GM19468 (cell line): ENCODE measurements at regions not wholly inside any gene's neighbourhood (a gene's known extent, or its start where the extent isn't known, plus 50 kb on each side); places are given as distances from the start of the nearest gene placed in this dataset.

Source experiments
- ATAC-seq: cut with Tn5 transposase; IDR thresholded peaks from one replicate; pipeline ENCODE4 v1.9.1; 2021; ENCODE audit warnings: mild to moderate bottlenecking, moderate library complexity, moderate number of reproducible peaks; ENCODE audit not compliant: unreplicated experiment; ENCODE audit errors: extremely low read depth

DNA sequence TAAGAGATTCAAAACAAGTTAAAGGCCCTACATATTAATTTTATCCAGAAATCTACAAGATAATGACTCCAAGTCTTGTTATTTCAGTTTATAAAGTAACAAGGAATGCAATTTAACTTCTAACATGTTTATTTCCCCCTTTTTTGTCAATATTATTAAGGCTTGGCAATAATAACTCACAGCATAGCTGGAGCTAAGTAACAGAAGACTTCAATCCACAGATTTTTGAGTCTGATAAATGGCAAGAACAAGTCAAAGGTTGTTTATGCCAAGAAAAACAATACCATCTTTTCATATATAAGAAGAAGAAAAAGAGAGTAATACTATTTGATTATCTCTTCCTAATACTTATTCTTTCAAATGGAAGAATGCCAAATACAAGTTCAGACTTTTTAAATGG, 631.0 kb upstream of the CCDC54 start:
- ATAC-seq: no peak

DNA sequence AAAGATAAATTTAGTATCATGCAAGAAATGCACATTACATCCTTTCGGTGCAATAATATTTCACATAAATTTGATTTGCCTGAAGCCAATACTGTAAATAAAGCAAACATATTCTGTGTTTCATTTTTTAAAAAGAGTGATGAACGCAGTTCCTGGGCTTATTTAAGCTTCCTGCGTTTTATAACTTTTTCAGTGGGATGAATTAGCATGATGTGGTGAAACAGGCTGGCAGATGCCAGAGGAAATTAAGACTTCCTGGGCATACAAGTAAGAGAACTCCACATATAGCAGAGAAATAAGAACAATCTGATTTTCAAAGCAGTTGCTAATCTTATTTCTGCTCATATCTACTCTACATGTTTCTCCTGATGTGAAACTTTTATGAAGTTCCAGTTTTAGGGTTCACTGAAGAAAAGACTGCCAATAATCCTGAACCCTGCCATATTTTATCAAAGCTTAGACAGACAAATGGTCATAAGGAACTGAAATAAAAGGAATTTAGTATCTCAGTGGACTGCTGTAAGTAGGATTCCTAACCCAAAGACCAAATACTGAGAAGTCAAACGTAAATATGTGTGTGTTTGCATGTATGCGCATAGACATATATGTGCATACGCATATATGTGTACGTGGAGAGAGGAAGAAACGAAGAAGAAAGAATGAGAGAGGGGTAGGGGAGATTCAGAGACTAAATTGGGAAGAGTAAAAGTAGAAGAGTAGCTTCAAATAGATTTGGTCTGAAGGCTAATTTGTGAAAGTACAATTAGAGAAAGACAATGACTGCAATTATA, 628.6 kb upstream of the CCDC54 start:
- no peak for ATAC-seq

DNA sequence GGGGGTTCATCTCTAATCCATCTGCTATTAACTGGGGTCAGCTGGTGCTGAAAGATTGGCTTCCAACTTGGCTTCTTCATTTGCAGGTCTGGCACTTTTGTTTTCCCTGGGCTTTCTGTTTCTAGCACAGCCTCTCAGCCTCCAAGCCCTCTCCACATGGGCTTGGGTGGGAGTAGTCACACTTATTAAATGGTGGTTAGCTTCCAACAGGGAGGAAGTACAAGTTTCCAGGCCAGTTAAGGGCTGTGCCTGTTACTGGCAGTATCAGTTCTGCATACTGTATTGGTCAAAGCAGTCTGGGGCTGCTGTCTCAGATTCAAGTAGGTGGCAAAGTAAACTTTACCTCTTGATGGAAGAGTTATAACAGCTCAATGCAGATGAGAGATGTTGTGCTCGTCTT, 627.1 kb upstream of the CCDC54 start:
- no peak for ATAC-seq

DNA sequence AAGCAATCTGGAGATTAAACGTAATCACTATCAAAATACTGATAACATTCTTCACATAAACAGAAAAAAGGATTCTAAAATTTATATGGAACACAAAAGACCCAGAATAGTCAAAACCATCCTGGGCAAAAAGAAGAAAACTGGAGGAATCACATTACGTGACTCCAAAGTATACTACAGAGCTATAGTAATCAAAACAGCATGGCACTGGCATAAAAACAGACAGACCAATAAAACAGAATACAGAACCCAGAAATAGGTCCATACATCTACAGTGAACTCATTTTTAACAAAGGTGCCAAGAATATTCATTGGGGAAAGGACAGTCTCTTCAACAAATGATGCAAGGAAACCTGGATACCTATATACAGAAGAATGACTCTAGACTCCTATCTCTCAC, 621.9 kb upstream of the CCDC54 start:
- no peak for ATAC-seq

DNA sequence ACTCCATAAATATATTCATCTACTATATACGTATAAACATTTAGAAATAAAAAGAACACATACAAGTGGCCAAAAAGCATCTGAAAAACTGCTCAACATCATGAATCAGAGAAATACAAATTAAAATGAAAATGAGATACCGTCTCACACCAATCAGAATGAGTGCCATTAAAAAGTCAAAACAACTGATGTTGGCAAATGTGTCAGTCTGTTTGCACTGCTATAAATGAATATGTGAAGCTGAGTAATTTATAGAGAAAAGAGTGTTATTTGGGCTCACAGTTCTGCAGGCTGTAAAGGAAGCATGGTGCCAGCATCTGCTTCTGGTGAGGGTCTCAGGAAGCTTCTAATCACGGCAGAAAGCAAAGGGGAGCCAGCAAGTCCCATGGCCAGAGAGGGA, 620.3 kb upstream of the CCDC54 start:
- ATAC-seq: no peak

DNA sequence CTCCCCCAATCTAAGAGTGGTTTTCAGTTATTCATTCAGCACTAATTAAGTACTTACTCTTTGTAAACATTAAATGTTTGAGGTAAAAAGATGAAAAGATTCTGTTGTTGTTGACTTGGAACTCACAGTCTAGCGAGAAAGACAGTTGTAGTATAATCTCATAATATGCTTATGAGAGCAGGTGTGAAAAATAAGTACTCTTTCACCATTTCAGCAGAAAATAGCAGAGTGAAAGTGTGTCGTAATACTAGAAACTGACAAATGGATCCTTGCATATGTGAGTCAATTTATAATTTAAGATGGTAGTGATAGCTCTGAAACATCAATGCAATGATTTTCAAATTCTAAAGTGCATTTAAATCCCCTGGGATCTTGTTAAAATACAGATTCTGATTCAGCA, 618.8 kb upstream of the CCDC54 start:
- no peak for ATAC-seq

DNA sequence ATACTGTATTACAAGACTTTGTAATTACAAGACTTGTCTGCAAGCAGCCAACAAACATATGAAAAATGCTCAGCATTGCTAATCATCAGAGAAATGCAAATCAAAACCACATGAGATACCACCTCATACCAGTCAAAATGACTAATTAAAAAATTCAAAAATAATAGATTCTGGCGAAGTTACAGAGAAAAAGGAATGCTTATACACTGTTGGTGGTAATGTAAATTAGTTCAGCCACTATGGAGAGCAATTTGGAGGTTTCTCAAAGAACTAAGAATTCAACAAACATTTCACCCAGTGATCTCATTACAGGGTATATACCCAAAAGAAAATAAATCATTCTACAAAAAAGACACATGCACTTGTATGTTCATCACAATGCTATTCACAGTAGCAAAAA, 617.5 kb upstream of the CCDC54 start:
- no peak for ATAC-seq

DNA sequence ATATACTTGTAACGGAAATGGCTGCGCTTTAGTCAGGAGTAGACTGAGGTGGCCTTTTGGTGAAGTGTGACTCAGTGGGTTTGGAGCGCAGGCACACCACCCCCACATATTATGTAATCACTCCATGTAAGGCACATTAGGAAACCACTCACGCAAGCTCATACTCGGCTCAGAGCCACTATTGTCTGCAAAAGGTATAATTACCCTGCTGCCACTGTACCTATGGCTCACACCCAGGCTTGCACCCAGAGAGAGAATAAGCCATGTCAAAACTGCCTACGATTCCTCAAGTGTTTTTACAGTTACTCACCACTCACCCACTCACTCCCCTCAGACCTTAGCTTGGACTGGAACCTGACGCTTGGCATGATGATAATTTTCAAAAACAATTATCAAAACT, 611.9 kb upstream of the CCDC54 start:
- ATAC-seq: no peak

DNA sequence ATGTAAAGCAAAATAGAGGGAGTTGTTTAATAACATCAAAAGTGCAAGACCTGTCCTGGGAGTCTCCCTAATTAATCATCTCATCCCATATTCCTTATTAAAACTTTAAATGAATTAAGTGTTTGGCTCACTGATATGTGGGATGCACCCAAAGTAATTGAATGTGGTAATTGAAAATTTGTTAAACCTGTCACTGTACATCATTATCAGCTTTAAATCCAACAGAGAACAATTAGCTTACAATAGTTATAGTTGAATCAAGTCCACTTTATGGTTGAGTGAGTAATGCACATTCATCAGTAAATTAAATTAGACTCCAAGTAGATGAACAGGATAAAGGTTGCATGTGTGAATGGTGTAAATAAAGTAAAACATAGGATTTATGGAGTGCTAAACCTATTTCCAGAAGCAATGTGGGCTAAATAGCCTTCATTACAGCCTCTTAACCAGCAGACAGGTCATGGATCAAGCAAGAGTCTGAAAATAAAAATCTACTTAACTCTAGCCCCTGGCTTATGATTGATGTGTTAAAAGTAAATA, 608.2 kb upstream of the CCDC54 start:
- ATAC-seq: no peak

DNA sequence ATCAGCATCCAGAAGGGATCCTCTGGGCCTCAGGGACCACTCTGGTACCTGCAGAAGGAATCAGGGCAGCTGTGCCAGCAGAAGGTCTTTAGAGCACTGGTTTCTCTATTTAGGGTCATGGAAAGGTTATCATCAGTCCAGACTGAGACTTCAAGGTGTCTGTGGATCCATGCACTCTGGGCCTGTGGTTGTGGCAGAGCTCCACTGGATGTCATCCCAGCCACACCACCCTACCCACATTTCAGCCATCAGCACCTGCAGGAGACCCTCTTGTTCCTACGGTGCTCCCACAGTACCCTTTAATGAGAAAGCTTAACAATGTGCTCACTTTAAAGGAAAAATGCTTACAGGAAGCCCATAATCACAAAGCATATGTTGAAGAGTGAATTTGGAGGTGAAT, 603.4 kb upstream of the CCDC54 start:
- ATAC-seq: no peak

DNA sequence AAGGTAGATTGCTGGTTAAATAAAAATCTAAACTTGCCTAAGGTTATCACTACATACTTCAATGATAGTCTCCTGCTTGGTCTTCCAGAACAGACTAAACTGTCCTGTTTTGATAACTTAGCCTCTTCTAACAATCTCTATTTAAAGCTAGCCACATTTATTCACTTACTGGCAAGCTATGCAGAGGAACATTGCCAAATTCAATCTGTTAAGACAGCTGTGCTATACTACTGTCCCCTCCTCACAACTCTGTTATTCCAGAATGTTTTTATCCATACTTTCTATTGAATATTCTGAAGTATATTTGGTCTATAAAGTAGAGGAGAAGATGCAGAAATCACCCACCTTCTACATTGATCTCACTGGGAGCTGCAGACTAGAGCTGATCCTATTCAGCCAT, 594.0 kb upstream of the CCDC54 start:
- ATAC-seq: no peak

DNA sequence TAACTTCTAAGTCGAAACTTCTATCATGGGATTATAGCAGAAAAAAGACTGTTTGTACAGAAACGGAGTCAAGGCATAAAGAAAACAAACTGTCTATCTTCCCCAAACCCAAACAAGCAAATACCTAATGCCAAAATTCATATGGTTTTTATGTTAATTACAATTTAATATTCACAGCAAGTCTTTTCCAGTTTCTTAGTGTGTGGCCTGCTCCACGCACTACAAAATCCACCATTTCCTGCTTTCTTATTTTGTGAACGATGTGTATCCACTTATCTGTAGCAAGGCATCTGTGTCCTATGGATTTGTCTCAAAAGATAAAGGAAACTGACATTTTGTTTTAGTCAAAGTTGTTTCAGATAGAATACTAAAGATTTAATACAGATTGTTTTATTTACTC, 588.0 kb upstream of the CCDC54 start:
- no peak for ATAC-seq

DNA sequence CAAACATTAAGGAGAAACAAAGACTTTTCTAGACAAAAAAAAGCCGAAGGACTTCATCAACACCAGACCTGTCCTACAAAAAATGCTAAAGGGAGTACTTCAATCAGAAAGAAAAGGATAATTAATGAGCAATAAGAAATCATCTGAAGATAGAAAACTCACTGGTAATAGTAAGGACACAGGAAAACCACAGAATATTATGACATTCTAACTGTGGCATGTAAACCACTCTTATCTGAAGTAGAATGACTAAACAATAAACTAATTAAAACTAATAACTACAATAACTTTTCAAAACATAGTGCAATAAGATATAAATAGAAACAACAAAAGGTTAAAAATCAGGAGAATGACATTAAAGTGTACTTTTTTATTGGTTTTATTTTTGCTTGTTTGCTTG, 584.5 kb upstream of the CCDC54 start:
- ATAC-seq: no peak

DNA sequence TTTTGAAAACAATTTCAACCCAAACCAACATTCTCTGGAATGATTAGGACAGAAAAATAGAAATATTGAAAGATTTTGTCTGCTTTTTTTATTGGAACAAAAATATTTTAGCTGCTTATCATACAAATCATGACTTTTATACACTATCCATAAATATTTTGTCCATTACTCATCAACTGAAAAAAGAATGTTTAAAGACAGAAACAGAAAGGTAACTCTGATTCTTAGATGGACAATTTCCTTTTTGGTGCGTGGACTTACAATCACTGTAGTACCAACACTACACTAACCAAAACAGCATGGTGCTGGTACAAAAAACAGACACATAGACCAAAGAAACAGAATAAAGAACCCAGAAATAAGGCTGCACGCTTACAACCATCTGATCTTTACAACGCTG, 582.8 kb upstream of the CCDC54 start:
- ATAC-seq: no peak

DNA sequence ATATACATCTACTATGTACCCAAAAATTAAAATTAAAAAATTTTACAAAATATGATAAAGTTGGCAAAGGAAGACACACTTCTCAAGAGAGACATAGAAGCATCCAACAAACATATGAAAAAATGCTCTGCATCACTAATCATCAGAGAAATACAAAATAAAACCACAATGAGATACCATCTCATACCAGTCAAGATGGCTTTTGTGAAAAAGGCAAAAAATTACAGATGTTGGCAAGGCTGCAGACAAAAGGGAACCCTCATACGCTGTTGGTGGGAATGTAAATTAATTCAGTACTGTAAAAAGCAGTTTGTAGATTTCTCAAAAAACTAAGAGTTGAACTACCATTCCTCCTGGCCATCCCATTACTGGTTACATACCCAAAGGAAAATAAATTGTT, 581.7 kb upstream of the CCDC54 start:
- ATAC-seq: no peak

DNA sequence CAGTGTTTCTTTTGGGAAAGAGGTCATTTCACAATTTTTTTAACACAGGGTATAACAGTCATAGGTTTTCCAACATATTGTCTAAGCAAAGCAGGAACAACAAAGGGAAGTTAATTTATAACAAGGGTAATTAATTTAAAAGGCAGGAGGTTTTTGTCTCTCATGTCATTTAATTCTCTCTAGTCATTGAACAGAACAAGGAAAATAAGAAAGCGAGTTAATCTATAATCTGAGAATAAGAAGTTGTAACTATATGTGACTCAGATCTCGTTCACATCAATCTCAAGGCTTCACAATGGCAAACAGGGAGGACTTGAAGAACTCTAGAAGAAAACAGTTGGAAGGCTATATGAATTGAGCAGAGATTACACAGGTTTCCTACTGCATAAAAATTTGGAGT, 579.8 kb upstream of the CCDC54 start:
- no peak for ATAC-seq

DNA sequence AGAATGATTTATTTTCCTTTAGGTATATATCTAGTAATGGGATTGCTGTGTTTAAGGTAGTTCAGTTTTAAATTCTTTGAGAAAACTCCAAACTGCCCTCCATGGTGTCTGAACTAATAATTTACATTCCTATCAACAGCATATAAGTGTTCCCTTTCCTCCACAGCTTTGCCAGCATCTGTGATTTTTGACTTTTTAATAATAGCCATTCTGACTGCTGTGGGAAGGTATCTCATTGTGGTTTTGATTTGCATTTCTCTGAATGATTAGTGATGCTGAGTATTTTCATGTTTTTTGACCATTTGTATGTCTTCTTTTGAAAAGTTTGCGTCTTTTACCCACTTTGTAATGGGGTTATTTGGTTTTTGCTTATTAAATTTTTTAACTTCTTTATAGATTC, 571.6 kb upstream of the CCDC54 start:
- ATAC-seq: no peak

DNA sequence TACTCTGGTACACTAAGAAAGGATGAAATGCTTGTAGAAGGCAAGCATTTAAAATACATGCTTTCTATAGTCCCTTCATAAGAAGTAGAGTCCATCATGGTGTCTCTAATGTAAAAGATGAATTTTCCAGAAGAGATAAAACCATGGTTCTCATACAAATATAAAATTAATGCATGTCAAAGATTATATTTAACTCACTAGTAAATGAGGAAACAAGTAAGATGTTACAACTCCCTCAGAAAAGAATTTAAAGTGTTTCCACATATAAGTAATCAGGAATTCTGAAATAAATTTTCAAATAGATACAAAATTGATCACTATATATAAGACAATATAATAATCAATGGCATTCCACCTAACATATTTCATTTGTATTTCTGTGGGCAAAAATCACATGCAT, 570.3 kb upstream of the CCDC54 start:
- no peak for ATAC-seq

DNA sequence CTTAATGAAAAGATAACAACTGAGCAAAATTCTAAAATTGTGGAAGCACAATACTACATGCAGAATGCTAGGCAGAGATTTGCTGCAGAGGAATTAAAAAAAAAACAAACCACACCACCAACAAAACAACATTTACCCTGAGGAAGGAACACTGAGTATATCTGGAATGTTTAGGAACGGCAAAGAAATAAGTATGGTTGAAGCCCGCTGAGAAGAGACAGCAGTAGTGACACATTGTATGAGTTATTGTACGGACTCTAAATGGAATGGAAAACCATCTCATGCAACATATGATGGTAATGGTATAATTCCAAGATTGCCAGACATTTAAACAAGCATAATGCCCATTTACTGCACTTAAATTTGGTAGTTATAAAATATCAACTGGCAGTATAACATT, 568.2 kb upstream of the CCDC54 start:
- ATAC-seq: no peak

DNA sequence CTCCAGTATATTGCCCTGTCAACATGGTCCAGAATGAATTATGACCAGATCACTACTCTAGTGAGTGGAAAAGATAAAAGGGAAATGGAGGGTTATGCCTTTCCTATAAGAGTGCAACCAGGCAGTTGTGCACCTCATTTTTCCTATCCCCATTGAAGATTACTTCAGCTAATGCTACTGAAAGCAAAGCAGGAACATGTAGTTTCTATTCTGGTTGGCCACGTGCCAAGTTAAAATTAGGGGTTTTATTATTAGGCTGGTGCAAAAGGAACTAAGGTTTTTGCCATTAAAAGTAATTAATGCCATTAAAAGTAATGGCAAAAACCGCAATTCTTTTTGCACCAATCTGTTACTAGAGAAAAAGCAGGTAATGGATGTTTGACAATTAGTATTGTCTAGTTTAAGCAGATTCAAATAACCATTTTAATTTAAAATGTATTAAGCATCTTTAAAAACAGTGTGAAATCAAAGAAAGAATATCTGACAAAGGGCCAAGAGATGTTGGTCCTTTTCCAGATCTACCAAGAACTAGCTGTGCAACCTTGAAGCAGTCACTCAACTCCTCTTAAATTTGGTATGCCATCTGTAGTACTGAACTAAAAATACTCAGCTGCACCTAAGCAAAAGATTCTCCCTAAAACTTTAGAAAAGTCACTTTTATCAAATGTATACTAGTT, 567.5 kb upstream of the CCDC54 start:
- no peak for ATAC-seq

DNA sequence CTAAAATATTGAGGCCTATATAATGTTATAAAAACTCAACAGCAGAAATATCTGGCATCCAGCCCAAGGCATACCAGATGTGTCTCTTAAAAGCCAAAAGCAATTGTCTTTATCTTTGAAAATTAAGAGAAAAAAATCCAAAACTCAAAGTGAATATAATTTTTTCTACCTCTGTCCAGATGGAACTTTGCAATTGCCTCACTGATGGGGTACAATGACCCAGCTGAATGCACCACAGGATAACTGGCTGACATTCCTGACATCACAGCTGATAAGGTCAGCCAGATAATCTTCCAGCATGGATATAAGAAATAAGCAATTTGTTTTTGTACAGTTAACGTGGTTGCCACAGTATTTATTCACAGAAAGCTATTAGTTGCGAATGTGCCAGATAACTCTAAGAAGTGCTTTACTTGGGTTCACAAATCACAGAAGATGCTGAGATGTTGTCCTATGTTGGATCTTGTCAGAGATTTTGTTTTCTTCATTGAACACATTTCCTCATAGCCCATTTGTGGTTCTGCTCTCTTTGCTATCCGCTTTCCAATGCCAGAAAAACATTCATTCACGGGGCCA, 566.9 kb upstream of the CCDC54 start:
- no peak for ATAC-seq
